ENCODE measurements at regions not wholly inside any gene's neighbourhood (a gene's known extent, or its start where the extent isn't known, plus 50 kb on each side); places are given as distances from the start of the nearest gene placed in this dataset.

- no peak for DNase-seq
Measured at GRCh38 chr9:86829496-86830046, 117.7 kb downstream of the GAS1 start.

- no peak for DNase-seq
Measured at GRCh38 chr9:86828631-86829030, 118.7 kb downstream of the GAS1 start.

GRCh38 chr9:86827893-86828292 is 119.4 kb downstream of the GAS1 start:
- no peak for DNase-seq

- DNase-seq: no peak
Measured at GRCh38 chr9:86825299-86825698, 122.0 kb downstream of the GAS1 start.

- DNase-seq: no peak
Measured at GRCh38 chr9:86822006-86822801, 125.1 kb downstream of the GAS1 start.

GRCh38 chr9:86821006-86821845 is 126.1 kb downstream of the GAS1 start:
- DNase-seq: no peak

- no peak for DNase-seq
Measured at GRCh38 chr9:86819552-86819951, 127.8 kb downstream of the GAS1 start.

GRCh38 chr9:86818636-86819035 is 128.7 kb downstream of the GAS1 start:
- DNase-seq: no peak

GRCh38 chr9:86816868-86817267 is 130.4 kb downstream of the GAS1 start:
- DNase-seq: no peak

- DNase-seq: no peak
Measured at GRCh38 chr9:86816366-86816765, 130.9 kb downstream of the GAS1 start.

GRCh38 chr9:86812616-86813015 is 134.7 kb downstream of the GAS1 start:
- DNase-seq: no peak

- no peak for DNase-seq
Measured at GRCh38 chr9:86809759-86810367, 137.4 kb downstream of the GAS1 start.

GRCh38 chr9:86809151-86809550 is 138.2 kb downstream of the GAS1 start:
- DNase-seq: no peak

GRCh38 chr9:86807367-86807976 is 139.8 kb downstream of the GAS1 start:
- DNase-seq: no peak

GRCh38 chr9:86804011-86804410 is 143.3 kb downstream of the GAS1 start:
- no peak for DNase-seq

GRCh38 chr9:86802900-86803673 is 144.2 kb downstream of the GAS1 start:
- DNase-seq: no peak

GRCh38 chr9:86801246-86801645 is 146.1 kb downstream of the GAS1 start:
- DNase-seq: no peak

- no peak for DNase-seq
Measured at GRCh38 chr9:86800681-86801080, 146.6 kb downstream of the GAS1 start.

- DNase-seq: no peak
Measured at GRCh38 chr9:86798966-86799365, 148.3 kb downstream of the GAS1 start.

- DNase-seq: no peak
Measured at GRCh38 chr9:86796666-86797065, 150.6 kb downstream of the GAS1 start.

- no peak for DNase-seq
Measured at GRCh38 chr9:86795823-86796553, 151.3 kb downstream of the GAS1 start.
